GM19351 (cell line): ENCODE measurements at regions not wholly inside any gene's neighbourhood (a gene's known extent, or its start where the extent isn't known, plus 50 kb on each side); places are given as distances from the start of the nearest gene placed in this dataset.
A peak's percentile ranks its signal among the peaks of the same experiment; 100 is the strongest.

ENCODE experiments used
- ATAC-seq: cut with Tn5 transposase; IDR thresholded peaks from one replicate; pipeline ENCODE4 v1.9.1; 2021; ENCODE audit warnings: mild to moderate bottlenecking, moderate library complexity; ENCODE audit not compliant: unreplicated experiment

- ATAC-seq = no peak
These were observed 787.0 kb downstream of the TFAP2A start for GRCh38 chr6:9627916-9628315.

- no peak for ATAC-seq
These were observed 790.9 kb downstream of the TFAP2A start for GRCh38 chr6:9623985-9624384.

DNA sequence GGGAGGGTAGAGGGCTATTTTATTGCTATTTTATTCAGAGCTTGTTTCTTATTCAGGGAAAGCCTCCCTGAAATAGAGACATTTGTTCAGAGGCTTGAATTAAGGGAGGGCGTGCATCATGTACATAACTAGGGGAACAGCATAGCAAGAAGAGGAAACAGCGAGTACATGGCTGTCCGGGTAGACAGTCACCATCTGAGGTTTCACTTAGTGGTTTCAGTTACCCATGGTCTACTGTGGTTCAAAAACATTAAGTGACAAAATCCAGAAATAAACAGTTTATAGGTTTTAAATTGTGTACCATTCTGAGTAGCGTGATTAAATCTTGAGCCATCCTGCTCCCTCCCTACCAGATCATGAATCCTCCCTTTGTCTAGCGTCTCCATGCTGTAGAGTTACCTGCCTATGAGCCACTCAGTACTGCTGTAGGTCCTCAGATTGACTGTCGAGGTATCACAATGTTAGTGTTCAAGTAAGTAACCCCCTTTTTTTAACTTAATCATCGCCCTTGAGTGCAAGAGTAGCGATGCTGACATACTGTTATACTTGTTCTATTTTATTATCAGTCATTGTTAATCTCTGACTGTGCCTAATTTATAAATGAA is 791.5 kb downstream of the TFAP2A start:
- ATAC-seq = no peak

GRCh38 chr6:9621276-9621675 is 793.6 kb downstream of the TFAP2A start:
- no peak for ATAC-seq

DNA sequence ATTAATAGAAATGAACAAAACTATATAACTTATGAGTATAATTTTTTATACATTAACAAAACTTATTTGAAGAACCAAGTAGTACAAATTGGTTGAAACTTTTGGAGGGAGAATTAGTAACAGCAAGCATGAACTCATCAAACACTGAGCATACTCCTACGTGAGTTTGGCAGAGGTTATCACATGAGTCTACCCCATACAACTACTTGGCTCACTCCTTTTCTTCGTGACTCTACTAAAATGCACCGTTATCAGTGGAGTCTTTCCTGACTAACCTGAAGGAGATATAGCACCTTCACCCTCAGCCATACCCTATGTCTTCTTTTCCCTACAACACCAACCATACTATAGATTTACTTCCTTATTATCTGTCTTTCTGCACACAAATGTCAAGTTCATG is 794.2 kb downstream of the TFAP2A start:
- ATAC-seq = no peak

DNA sequence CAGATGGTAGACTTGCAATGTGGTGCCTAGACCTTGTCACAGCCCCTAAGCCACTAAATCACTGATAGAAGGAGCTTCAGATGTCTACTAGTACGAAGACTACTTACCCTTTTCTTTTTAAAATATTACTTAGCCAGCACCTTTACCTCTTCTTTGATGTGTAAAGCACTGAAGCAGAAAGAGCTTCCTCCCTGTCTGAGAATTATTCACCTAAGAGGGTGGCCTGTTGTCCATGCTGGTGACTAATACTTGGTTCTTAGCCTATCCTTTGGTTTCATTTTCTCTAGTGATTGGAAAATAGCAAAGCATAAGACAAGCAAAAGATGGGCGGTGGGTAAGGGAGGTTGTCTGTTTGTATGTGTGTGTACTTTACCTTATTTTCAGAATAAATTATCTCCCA is 794.6 kb downstream of the TFAP2A start:
- ATAC-seq = peak; percentile 39

DNA sequence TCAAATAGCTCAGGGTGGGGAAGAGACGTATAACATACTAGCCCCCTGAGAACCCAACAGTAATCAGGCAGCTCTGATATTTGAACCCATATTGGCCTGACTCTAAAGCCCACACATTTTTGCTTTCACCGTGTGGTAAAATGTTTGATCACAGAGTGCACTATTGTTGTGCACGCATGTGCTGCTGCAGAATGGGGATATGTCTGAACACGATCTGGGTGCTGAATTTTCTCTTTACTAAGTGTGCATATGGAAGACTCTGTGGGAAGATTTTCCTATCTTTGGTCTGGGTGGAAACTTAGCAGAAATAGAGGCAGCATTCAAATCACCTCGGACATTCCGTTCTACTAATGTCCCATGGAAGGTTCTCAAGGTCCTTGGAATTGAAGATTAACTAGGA is 800.1 kb downstream of the TFAP2A start:
- no peak for ATAC-seq

GRCh38 chr6:9612489-9612888 is 802.4 kb downstream of the TFAP2A start:
- no peak for ATAC-seq

- no peak for ATAC-seq
These were observed 804.1 kb downstream of the TFAP2A start for GRCh38 chr6:9610620-9611415.

- no peak for ATAC-seq
These were observed 808.3 kb downstream of the TFAP2A start for GRCh38 chr6:9606435-9607134.

DNA sequence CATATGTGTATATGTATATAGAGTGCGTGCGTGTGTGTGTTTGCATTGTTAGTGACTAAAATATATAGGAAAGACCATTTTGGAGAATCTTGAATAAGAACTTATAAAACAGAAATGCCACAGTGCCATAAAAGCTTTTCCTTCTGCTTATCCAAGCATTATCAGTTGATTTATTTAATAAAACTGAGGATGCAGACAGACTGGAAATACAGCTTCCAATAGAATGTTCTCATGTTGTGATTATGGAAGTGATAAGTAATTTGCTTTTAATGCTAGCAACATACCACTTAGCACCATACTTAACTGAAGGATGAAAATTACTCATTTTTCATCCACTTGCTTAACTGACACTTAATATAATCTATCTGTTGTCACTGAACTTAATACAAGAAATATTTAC is 820.1 kb downstream of the TFAP2A start:
- no peak for ATAC-seq

DNA sequence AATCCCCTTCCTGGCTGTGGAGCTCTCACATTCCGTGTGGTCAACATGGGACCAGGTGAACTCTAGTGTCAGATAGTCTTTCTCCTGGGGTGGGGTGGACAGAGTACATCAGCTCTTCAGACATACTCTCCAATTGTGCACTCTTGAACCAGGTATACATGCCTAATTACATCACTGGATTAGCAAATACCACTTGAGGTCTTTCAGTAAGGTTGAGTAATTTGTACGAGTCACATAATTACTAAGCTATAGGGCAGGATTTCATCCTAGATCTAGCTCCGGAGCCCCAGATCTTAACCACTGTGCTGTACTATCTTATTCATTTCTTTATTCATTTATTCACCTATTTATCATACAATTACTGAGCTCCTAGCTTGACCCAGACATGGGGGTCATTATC is 821.3 kb downstream of the TFAP2A start:
- ATAC-seq = no peak

DNA sequence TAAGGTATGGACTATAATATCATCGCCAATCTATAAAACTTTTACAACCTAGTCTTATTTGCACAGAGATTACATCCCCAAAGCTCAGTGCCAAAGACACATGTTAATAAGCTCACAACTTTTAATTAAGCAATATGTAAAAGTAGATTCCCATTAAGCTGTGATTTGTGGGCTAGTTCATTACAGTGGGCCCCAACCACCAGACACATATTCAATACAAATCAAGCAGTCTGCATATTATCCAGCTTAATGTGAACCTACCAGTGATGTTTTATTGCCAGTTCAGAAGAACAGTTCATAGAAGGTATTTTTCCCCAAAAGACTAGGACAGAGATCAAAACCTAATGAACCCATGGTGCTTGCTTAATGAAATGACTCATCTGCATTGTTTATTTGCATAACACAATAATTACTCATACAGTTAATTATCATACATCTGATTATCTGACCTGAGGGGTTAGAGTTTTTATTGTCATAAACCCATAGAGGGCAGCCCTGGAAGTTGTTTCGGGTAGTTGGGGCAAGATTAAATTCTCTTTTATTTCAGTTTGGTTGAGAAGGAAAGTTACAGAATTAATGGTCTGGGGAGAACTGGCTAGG is 831.0 kb downstream of the TFAP2A start:
- no peak for ATAC-seq

- no peak for ATAC-seq
These were observed 833.7 kb downstream of the TFAP2A start for GRCh38 chr6:9581155-9581554.

DNA sequence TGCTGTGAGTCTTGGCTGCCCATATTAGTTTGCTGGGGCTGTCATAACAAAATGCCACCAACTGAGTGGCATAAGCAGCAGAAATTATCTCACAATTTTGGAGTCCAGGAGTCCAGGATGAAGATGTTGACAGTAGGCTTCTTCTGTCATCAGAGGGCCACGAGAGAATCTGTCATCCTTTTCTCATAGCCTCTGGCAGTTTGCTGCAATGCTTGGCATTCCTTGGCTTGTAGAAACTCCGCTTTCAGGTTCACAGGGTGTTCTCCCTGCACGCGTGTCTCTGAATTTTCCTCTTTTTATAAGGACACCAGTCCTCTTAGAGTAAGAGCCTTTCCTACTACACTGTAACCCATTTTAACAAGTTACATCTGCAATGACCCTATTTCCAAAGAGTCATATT is 838.4 kb downstream of the TFAP2A start:
- ATAC-seq = no peak

GRCh38 chr6:9566096-9566495 is 848.8 kb downstream of the TFAP2A start:
- no peak for ATAC-seq

DNA sequence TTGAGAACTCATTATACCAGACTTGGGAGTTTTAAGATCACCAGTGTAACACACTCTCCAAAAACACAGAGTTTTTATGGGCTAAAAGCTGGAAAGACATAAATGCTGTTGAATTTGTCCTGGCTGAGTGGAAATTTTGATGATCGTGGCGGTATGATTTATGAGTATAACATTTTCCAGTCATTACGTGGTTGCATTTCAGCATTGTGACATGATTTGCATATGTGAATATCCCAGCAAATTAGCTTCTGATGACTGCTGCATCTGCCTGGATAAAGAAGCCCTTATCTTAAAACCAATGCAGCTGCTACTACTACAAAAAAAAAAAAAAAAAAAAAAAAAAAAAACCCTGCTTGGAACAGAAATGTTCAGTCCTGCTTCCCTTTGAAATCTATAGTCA is 850.9 kb downstream of the TFAP2A start:
- no peak for ATAC-seq

- no peak for ATAC-seq
These were observed 851.3 kb downstream of the TFAP2A start for GRCh38 chr6:9563568-9563967.

- ATAC-seq = no peak
These were observed 860.1 kb downstream of the TFAP2A start for GRCh38 chr6:9554806-9555205.

DNA sequence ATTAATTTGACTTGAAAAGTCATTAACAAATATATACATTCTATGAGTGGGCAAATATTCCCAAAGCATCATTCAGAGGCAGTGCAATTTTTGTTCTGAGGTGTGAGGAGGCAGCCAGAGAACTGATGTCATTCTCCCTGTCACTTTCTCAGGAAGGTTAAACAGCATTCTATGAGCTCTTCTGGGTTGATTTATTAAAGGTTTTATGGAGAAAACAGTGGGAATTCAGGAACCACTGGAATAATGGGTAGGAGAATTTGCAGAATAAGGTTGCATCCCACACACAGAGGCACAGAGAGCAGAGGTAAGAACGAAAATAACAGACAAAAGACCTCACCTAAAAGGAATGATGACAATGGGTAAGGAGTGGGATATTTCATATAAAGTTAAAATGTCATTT is 860.6 kb downstream of the TFAP2A start:
- no peak for ATAC-seq

DNA sequence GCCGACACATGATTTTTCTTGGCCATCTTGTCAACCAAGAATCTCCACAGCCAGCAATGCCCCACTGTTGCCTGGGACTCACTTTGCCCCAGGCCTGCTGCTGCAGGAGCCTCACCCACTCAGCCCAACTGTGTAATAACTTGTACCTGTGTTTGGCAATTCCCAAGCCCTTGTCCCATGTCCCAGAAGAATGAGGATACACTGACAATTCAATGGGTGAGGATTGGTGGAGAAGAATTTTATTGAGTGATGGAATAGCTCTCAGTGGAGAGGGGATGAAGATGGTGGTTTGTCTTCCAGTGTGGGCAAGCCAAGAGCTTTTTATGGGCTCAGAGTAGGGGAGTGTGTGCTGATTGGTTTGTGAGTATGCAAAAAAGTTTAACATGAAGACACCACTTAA is 861.9 kb downstream of the TFAP2A start:
- ATAC-seq = no peak

- no peak for ATAC-seq
These were observed 871.2 kb downstream of the TFAP2A start for GRCh38 chr6:9543649-9544048.
